H1 (cell line): ENCODE measurements at regions not wholly inside any gene's neighbourhood (a gene's known extent, or its start where the extent isn't known, plus 50 kb on each side); places are given as distances from the start of the nearest gene placed in this dataset.
"Not testable (repeated sequence)": the region's sequence is repeated elsewhere in the genome, so short reads cannot be mapped to it uniquely, and the experiment has no call there.

Experiments used
- CTCF ChIA-PET: fragments of 300-600 bp; sonication (Branson Sonifier 250); formaldehyde crosslinking; loops from one replicate; lab custom pipeline; 2021; ENCODE audit not compliant: partially characterized antibody; lab: Charles Lee
- POLR2A ChIA-PET: fragments of 300-600 bp; sonication (Branson Sonifier 250); formaldehyde crosslinking; loops from one replicate; lab custom pipeline; 2021; ENCODE audit warnings: inconsistent platforms; ENCODE audit not compliant: partially characterized antibody; lab: Charles Lee
- DNase-seq, 2 experiments: peaks; one replicate each; pipeline versions ENCODE4 v3.0.0 to v3.0.0-alpha.2; 2010 to 2022; ENCODE audit warnings: low spot score in 2 of 2, low read depth in 1 of 2, mixed read lengths in 1 of 2
- FAIRE-seq: peaks from 2 replicates; lab custom pipeline; 2011; peaks lifted over from hg19 to GRCh38; lab: Jason Lieb, UNC
- H2AFZ ChIP-seq: 2 replicates; pipeline ENCODE4 v1.8.1; 2012; ENCODE audit warnings: low read length, inconsistent platforms
- H2AK5ac ChIP-seq: 2 replicates; pipeline ENCODE4 v1.6.1; 2013; ENCODE audit warnings: low read depth, low read length
- H2BK120ac ChIP-seq: replicated peaks from 2 replicates; pipeline ENCODE3; 2013; ENCODE audit warnings: low read depth, low read length, inconsistent platforms
- H2BK12ac ChIP-seq: 2 replicates; pipeline ENCODE4 v1.6.1; 2013; ENCODE audit warnings: low read depth, low read length
- H2BK15ac ChIP-seq: 2 replicates; pipeline ENCODE4 v1.6.1; 2013; ENCODE audit warnings: low read length
- H2BK20ac ChIP-seq: 2 replicates; pipeline ENCODE4 v1.6.1; 2013; ENCODE audit warnings: low read length
- H2BK5ac ChIP-seq: 2 replicates; pipeline ENCODE4 v1.6.1; 2013; ENCODE audit warnings: low read depth, low read length
- H3K14ac ChIP-seq: 2 replicates; pipeline ENCODE4 v1.6.1; 2013; ENCODE audit warnings: inconsistent platforms; ENCODE audit not compliant: insufficient read length
- H3K18ac ChIP-seq: 2 replicates; pipeline ENCODE4 v1.6.1; 2013; ENCODE audit warnings: low read length; ENCODE audit errors: extremely low read depth
- H3K23ac ChIP-seq: 2 replicates; pipeline ENCODE4 v1.6.1; 2013; ENCODE audit warnings: inconsistent platforms; ENCODE audit not compliant: insufficient read length
- H3K23me2 ChIP-seq: 2 replicates; pipeline ENCODE4 v1.6.1; 2013; ENCODE audit warnings: low read depth, low read length
- H3K27ac ChIP-seq: 2 replicates; pipeline ENCODE4 v1.6.1; 2011; ENCODE audit warnings: low read depth, low read length, inconsistent platforms
- H3K27me3 ChIP-seq, 4 experiments: replicated peaks in 1 of 4; 1 replicate in 1 of 4; 2 replicates in 3 of 4; pipeline versions ENCODE4 v1.6.1 to v1.8.1; 2011 to 2013; ENCODE audit warnings: low read length in 3 of 4, mild to moderate bottlenecking in 3 of 4, inconsistent platforms in 2 of 4, mixed read lengths in 2 of 4, moderate library complexity in 1 of 4; ENCODE audit not compliant: control insufficient read depth in 3 of 4, insufficient read depth in 3 of 4; ENCODE audit errors: extremely low read depth in 1 of 4
- H3K36me3 ChIP-seq, 4 experiments: 2 replicates each; pipeline versions ENCODE4 v1.6.1 to v1.8.1; 2011 to 2013; ENCODE audit warnings: mild to moderate bottlenecking in 4 of 4, low read length in 3 of 4, moderate library complexity in 2 of 4, control low read depth in 1 of 4, inconsistent platforms in 1 of 4; ENCODE audit not compliant: insufficient read depth in 4 of 4, control insufficient read depth in 2 of 4
- H3K4ac ChIP-seq: replicated peaks from 2 replicates; pipeline ENCODE3; 2013; ENCODE audit warnings: low read length, low read depth, mixed read lengths, inconsistent platforms; ENCODE audit not compliant: insufficient read length
- H3K4me1 ChIP-seq, 4 experiments: replicated peaks in 1 of 4; 1 replicate in 1 of 4; 2 replicates in 3 of 4; pipeline versions ENCODE4 v1.6.1 to v1.8.1; 2011 to 2013; ENCODE audit warnings: low read length in 3 of 4, inconsistent platforms in 2 of 4, mixed read lengths in 1 of 4; ENCODE audit not compliant: insufficient read depth in 4 of 4, control insufficient read depth in 3 of 4
- H3K4me2 ChIP-seq, 2 experiments: 2 replicates each; pipeline versions ENCODE4 v1.6.1 to v1.8.1; 2011 to 2013; ENCODE audit warnings: low read depth in 2 of 2, low read length in 2 of 2, control low read depth in 1 of 2, inconsistent platforms in 1 of 2, mild to moderate bottlenecking in 1 of 2; ENCODE audit not compliant: insufficient read depth in 1 of 2
- H3K4me3 ChIP-seq, 4 experiments: fragments of 200-600, 300-600 bp in 1 of 4; sonication (generic), shearing (Covaris generic), sonication (Bioruptor Twin) in 1 of 4; 2 replicates each; pipeline versions ENCODE4 v1.5.1 to v1.8.1; 2011 to 2016; ENCODE audit warnings: low read length in 4 of 4, low read depth in 3 of 4, control low read depth in 2 of 4, inconsistent platforms in 2 of 4, mild to moderate bottlenecking in 2 of 4, mixed read lengths in 1 of 4, moderate library complexity in 1 of 4; ENCODE audit not compliant: insufficient read depth in 2 of 4; ENCODE audit errors: extremely low read depth in 1 of 4
- H3K56ac ChIP-seq: replicated peaks from 2 replicates; pipeline ENCODE3; 2013; ENCODE audit warnings: low read depth, mild to moderate bottlenecking, mixed read lengths, low read length, inconsistent platforms; ENCODE audit not compliant: insufficient read length
- H3K79me1 ChIP-seq: 2 replicates; pipeline ENCODE4 v1.6.1; 2013; ENCODE audit warnings: low read depth, low read length, control low read depth
- H3K79me2 ChIP-seq, 2 experiments: 2 replicates each; pipeline versions ENCODE4 v1.6.1 to v1.8.1; 2012 to 2013; ENCODE audit warnings: low read length in 2 of 2, mild to moderate bottlenecking in 2 of 2, inconsistent platforms in 1 of 2; ENCODE audit not compliant: insufficient read depth in 2 of 2, control insufficient read depth in 1 of 2
- H3K9ac ChIP-seq, 4 experiments: replicated peaks in 1 of 4; 1 replicate in 1 of 4; 2 replicates in 3 of 4; pipeline versions ENCODE4 v1.6.1 to v1.8.1; 2011 to 2013; ENCODE audit warnings: low read depth in 3 of 4, low read length in 3 of 4, control low read depth in 2 of 4, mild to moderate bottlenecking in 2 of 4, moderate library complexity in 2 of 4, inconsistent platforms in 1 of 4; ENCODE audit errors: extremely low read depth in 1 of 4
- H3K9me3 ChIP-seq, 2 experiments: 2 replicates each; pipeline versions ENCODE4 v1.6.1 to v1.8.1; 2012 to 2013; ENCODE audit warnings: mild to moderate bottlenecking in 2 of 2, moderate library complexity in 2 of 2, control low read depth in 1 of 2, inconsistent platforms in 1 of 2, low read depth in 1 of 2, low read length in 1 of 2, mixed read lengths in 1 of 2; ENCODE audit not compliant: insufficient read depth in 2 of 2
- H4K20me1 ChIP-seq, 2 experiments: replicated peaks in 1 of 2; 2 replicates each; pipeline versions ENCODE3 to v1.8.1; 2011 to 2013; ENCODE audit warnings: inconsistent platforms in 2 of 2, low read length in 2 of 2, mild to moderate bottlenecking in 1 of 2; ENCODE audit not compliant: insufficient read depth in 2 of 2, control insufficient read depth in 1 of 2
- H4K5ac ChIP-seq: 2 replicates; pipeline ENCODE4 v1.6.1; 2013; ENCODE audit warnings: low read length, low read depth, mixed read lengths, inconsistent platforms; ENCODE audit not compliant: insufficient read length
- H4K8ac ChIP-seq: 2 replicates; pipeline ENCODE4 v1.8.0; 2013; ENCODE audit warnings: mild to moderate bottlenecking, moderate library complexity, low read length, inconsistent platforms; ENCODE audit not compliant: insufficient read depth; ENCODE audit errors: extremely low read depth
- H4K91ac ChIP-seq: replicated peaks from 2 replicates; pipeline ENCODE3; 2013; ENCODE audit warnings: low read length, mixed read lengths, inconsistent platforms; ENCODE audit not compliant: insufficient read length
- WGBS, 2 experiments: shearing (Covaris generic) in 1 of 2; methylation state at CpG; one replicate each; pipeline versions ENCODE4 v1.1.6 to v1.1.7; 2013 to 2015; ENCODE audit warnings: low lambda C conversion rate in 2 of 2, mixed read lengths in 2 of 2, inconsistent platforms in 1 of 2, low coverage in 1 of 2, missing lambda C conversion rate in 1 of 2; ENCODE audit not compliant: insufficient replicate concordance in 2 of 2, insufficient coverage in 1 of 2, insufficient read length in 1 of 2; ENCODE audit errors: extremely low coverage in 1 of 2, missing lambda C conversion rate in 1 of 2; 5-methylcytosine and 5-hydroxymethylcytosine counted together

DNA sequence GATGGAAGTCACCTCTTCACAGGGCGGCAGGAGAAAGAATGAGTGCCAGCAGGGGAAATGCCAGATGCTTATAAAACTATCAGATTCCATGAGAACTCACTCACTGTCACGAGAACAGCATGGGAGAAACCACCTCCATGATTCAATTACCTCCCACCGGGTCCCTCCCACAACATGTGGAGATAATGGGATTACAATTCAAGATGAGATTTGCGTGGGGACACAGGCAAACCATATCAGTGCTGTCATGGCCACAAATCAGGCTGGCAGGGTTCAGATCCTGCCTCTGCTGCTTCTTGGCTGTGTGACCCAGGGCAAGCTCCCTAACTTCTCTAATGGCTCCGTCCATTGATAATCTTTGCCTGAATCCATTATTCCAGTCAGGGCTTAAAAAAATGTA, 389.5 kb downstream of the NPHP4 start:
- H3K4me1 ChIP-seq, H3K23me2 ChIP-seq, H2BK5ac ChIP-seq, H4K20me1 ChIP-seq, H3K56ac ChIP-seq, CTCF ChIA-PET, H4K8ac ChIP-seq, H3K4me2 ChIP-seq, H3K9ac ChIP-seq, DNase-seq, H3K14ac ChIP-seq, H4K91ac ChIP-seq, H2BK120ac ChIP-seq, FAIRE-seq, H3K27ac ChIP-seq, H3K4me3 ChIP-seq, H3K79me2 ChIP-seq, H3K79me1 ChIP-seq, H3K27me3 ChIP-seq, H3K36me3 ChIP-seq, H2BK12ac ChIP-seq, H2AFZ ChIP-seq, H4K5ac ChIP-seq, H2AK5ac ChIP-seq, H2BK15ac ChIP-seq, H3K23ac ChIP-seq, H2BK20ac ChIP-seq, H3K18ac ChIP-seq, POLR2A ChIA-PET, H3K4ac ChIP-seq, H3K9me3 ChIP-seq: not testable (repeated sequence)
- WGBS, 2 experiments, result 63% methylated on average over 5 of the region's 5 CpGs; no CpG with 5 or more reads in 1 of the 2 experiments
